ENCODE measurements at regions not wholly inside any gene's neighbourhood (a gene's known extent, or its start where the extent isn't known, plus 50 kb on each side); places are given as distances from the start of the nearest gene placed in this dataset.

DNA sequence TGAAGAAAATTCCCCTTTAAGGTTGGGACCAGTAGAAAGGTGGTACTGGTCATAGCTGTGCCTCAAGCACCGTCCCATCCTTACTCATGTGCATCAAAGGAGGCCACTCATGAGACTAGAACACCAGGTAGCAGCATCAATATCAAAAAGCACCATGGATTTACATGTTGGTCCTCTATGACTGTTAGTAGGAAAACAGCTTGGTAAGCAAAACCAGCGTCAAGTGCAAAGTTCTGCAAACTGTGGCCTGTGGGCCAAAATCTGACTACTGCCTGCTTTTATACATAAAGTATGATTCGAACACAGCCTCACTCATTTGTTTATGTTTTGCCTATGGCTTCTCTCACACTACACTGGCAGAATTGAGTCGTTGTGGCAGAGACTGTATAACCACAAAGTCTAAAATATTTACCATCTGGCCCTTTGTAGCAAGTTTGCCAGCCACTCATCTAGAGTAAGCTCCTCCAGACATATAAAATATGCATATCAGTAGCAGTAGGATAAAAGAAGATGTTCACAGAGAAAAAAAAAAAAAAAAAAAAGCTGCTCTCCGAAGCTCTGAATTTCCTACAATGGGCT is 119.7 kb upstream of the CTNNA2 start:
- H3K4me3 ChIP-seq: no peak overlapping the region
- 52% methylated on average over 5 of the region's 5 CpGs for WGBS
- TF ChIP-seq EP300 (IDR thresholded peaks at IDR 0.05): no peak
- H3K4me1 ChIP-seq: no peaks in the 10 kb centered on the region
- no peak for DNase-seq (ENCODE audit: low spot score in 2 of 2)
- H3K27me3 ChIP-seq: no peaks in the 10 kb centered on the region
- no peaks in the 10 kb centered on the region for H3K9me3 ChIP-seq
- H3K36me3 ChIP-seq: no peaks in the 10 kb centered on the region
- no peak overlapping the region for H3K27ac ChIP-seq

DNA sequence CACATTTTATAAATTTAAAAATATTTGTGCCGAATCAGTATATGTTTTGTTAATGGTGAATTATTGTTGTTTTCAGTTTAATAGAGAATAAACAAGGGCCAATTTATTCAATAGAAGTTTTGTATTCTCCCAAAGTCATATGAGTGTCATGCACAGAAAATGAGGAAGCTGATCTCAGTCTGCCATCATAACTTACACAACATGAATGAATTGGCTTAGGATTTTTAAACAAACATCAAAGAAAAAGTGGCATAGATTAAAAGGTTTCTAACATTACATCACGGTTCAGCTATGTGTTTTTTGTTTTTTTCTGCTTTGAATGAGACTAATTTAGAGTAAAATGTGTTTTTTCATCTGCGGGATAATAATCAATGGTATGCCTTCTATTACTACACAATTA is 123.4 kb upstream of the CTNNA2 start:
- no peak for DNase-seq (ENCODE audit: low spot score in 2 of 2)
- Histone ChIP-seq H3K9me3 (no peaks in the 10 kb centered on the region), H3K4me3 (no peak overlapping the region), H3K4me1 (no peaks in the 10 kb centered on the region), H3K36me3 (no peaks in the 10 kb centered on the region), H3K27me3 (no peaks in the 10 kb centered on the region), H3K27ac (no peak overlapping the region)
- 71% methylated on average over 3 of the region's 3 CpGs for WGBS
- TF ChIP-seq CTCF (IDR thresholded peaks at IDR 0.05) (no peak), EP300 (IDR thresholded peaks at IDR 0.05) (no peak), POLR2A (IDR thresholded peaks at IDR 0.05) (no peak), POLR2AphosphoS5 (IDR thresholded peaks at IDR 0.05) (no peak)

GRCh38 chr2:79388024-79388423 is 124.8 kb upstream of the CTNNA2 start:
- H3K36me3 ChIP-seq: no peaks in the 10 kb centered on the region
- no peaks in the 10 kb centered on the region for H3K4me1 ChIP-seq
- no peaks in the 10 kb centered on the region for H3K9me3 ChIP-seq
- no peak for DNase-seq (ENCODE audit: low spot score in 2 of 2)
- TF ChIP-seq POLR2AphosphoS5 (IDR thresholded peaks at IDR 0.05) (no peak), EP300 (IDR thresholded peaks at IDR 0.05) (no peak), POLR2A (IDR thresholded peaks at IDR 0.05) (no peak), CTCF (IDR thresholded peaks at IDR 0.05) (no peak)
- WGBS: 80% methylated on average over 4 of the region's 4 CpGs
- H3K27ac ChIP-seq: no peak overlapping the region
- H3K4me3 ChIP-seq: no peak overlapping the region
- H3K27me3 ChIP-seq: no peaks in the 10 kb centered on the region

DNA sequence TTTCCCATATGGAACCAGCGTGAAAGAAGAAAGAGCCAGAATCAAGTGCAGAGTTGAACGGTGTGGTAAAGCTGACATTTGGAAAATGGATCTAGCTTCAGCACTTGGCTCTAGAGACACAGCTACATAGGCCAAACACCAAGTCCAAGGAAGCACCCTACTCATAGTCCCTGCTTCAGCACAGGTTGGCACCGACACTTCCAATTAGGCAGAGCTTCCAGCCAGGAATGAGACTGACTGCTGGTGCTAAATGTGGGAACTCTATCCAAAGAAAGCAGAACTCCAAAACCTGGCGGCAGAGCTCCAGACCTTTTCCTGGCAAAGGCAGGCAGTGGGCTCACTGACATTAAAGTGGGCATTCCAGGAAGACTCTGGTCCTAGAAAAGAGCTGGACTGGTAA is 125.4 kb upstream of the CTNNA2 start:
- no peaks in the 10 kb centered on the region for H3K4me1 ChIP-seq
- DNase-seq (ENCODE audit: low spot score in 2 of 2): no peak
- H3K9me3 ChIP-seq: no peaks in the 10 kb centered on the region
- no peak overlapping the region for H3K27ac ChIP-seq
- WGBS: 86% methylated on average over 4 of the region's 4 CpGs
- no peak overlapping the region for H3K4me3 ChIP-seq
- no peaks in the 10 kb centered on the region for H3K27me3 ChIP-seq
- TF ChIP-seq EP300 (IDR thresholded peaks at IDR 0.05) (no peak), POLR2A (IDR thresholded peaks at IDR 0.05) (no peak), POLR2AphosphoS5 (IDR thresholded peaks at IDR 0.05) (no peak), CTCF (IDR thresholded peaks at IDR 0.05) (no peak)
- no peaks in the 10 kb centered on the region for H3K36me3 ChIP-seq

GRCh38 chr2:79383681-79384080 is 129.2 kb upstream of the CTNNA2 start:
- 48% methylated on average over 1 of the region's 1 CpG for WGBS
- no peaks in the 10 kb centered on the region for H3K27me3 ChIP-seq
- no peaks in the 10 kb centered on the region for H3K9me3 ChIP-seq
- no peaks in the 10 kb centered on the region for H3K4me1 ChIP-seq
- no peak overlapping the region for H3K27ac ChIP-seq
- H3K4me3 ChIP-seq: no peak overlapping the region
- no peaks in the 10 kb centered on the region for H3K36me3 ChIP-seq
- TF ChIP-seq POLR2AphosphoS5 (IDR thresholded peaks at IDR 0.05) (no peak), POLR2A (IDR thresholded peaks at IDR 0.05) (no peak)
- no peak for DNase-seq (ENCODE audit: low spot score in 2 of 2)

DNA sequence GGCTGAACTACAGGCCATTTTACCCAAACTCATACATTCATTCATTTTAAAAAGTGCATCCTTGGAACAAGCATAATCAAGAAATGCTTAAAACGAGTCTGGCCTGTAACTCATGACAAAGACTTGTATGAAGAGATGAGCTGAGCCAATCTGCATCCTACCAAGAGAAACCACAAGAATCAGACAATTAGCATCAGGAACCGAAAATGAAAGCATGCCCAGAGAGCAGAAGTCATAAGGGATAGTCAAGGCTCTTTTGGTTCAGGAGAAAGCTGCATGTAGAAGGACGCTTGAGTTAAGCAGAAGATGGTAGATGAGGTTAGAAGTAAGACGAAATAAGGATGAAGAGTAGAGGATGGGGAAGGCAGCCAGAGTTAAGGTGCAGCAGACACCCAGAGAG is 137.0 kb upstream of the CTNNA2 start:
- H3K36me3 ChIP-seq: no peaks in the 10 kb centered on the region
- no peaks in the 10 kb centered on the region for H3K27me3 ChIP-seq
- no peak overlapping the region for H3K4me3 ChIP-seq
- DNase-seq (ENCODE audit: low spot score in 2 of 2): no peak
- no peaks in the 10 kb centered on the region for H3K9me3 ChIP-seq
- 75% methylated on average over 4 of the region's 4 CpGs for WGBS
- H3K27ac ChIP-seq: no peak overlapping the region
- H3K4me1 ChIP-seq: no peaks in the 10 kb centered on the region
- TF ChIP-seq CTCF (IDR thresholded peaks at IDR 0.05) (no peak), POLR2A (IDR thresholded peaks at IDR 0.05) (no peak), POLR2AphosphoS5 (IDR thresholded peaks at IDR 0.05) (no peak), EP300 (IDR thresholded peaks at IDR 0.05) (no peak)

Data from suprapubic skin (tissue), 4 donors.